Endothelial cell of umbilical vein (primary cell): ENCODE measurements at regions not wholly inside any gene's neighbourhood (a gene's known extent, or its start where the extent isn't known, plus 50 kb on each side); places are given as distances from the start of the nearest gene placed in this dataset.

Experiments
- BruUV-seq: library from RNA; stranded (reverse); fragments of 400-500 nt; replicated peaks from 2 replicates; lab custom pipeline; 2021; lab: Mats Ljungman, UMichigan
- CTCF ChIA-PET: fragments of 300-600, 350-600 bp; sonication (Branson Sonifier 250); formaldehyde crosslinking; loops from one replicate; lab custom pipeline; 2021; ENCODE audit warnings: antibody characterized with exemption, inconsistent platforms; lab: Charles Lee
- POLR2A ChIA-PET: fragments of 300-600, 350-600 bp; sonication (Branson Sonifier 250); formaldehyde crosslinking; loops from one replicate; lab custom pipeline; 2021; ENCODE audit warnings: antibody characterized with exemption, inconsistent platforms; lab: Charles Lee
- DNase-seq: peaks from one replicate; pipeline ENCODE4 v3.0.0-alpha.2; 2011; ENCODE audit warnings: low read depth, low spot score
- FAIRE-seq: peaks from 2 replicates; lab custom pipeline; 2011; peaks lifted over from hg19 to GRCh38; lab: Jason Lieb, UNC
- H2AFZ ChIP-seq: 2 replicates; pipeline ENCODE4 v1.6.0; 2012; ENCODE audit warnings: low read depth, low read length, control low read depth, inconsistent platforms
- H3K27ac ChIP-seq: 2 replicates; pipeline ENCODE4 v1.5.1; 2011; ENCODE audit warnings: low read depth, mild to moderate bottlenecking, control low read depth, low read length, moderate library complexity; ENCODE audit not compliant: insufficient read depth
- H3K27me3 ChIP-seq, 2 experiments: 2 replicates each; pipeline versions ENCODE4 v1.6.0 to v1.6.1; 2011; ENCODE audit warnings: low read length in 2 of 2, mixed read lengths in 1 of 2; ENCODE audit not compliant: control insufficient read depth in 2 of 2, insufficient read depth in 2 of 2
- H3K36me3 ChIP-seq, 2 experiments: 2 replicates in 1 of 2; 3 replicates in 1 of 2; pipeline ENCODE4 v1.5.1; 2011; ENCODE audit warnings: low read length in 2 of 2, mild to moderate bottlenecking in 1 of 2, moderate library complexity in 1 of 2; ENCODE audit not compliant: control insufficient read depth in 2 of 2, insufficient read depth in 2 of 2; ENCODE audit errors: extremely low read depth in 1 of 2
- H3K4me1 ChIP-seq: 3 replicates; pipeline ENCODE4 v1.5.1; 2011; ENCODE audit warnings: mild to moderate bottlenecking, low read length; ENCODE audit not compliant: control insufficient read depth, insufficient read depth; ENCODE audit errors: extremely low read depth
- H3K4me2 ChIP-seq: 2 replicates; pipeline ENCODE4 v1.6.1; 2011; ENCODE audit warnings: low read length, control low read depth, mixed read lengths; ENCODE audit not compliant: insufficient read depth
- H3K4me3 ChIP-seq, 3 experiments: fragments of 200-600 bp in 1 of 3; sonication (generic), shearing (Covaris generic) in 1 of 3; replicated peaks in 1 of 3; 2 replicates each; pipeline ENCODE4 v1.5.1; 2011 to 2016; ENCODE audit warnings: control low read depth in 3 of 3, low read length in 3 of 3, mild to moderate bottlenecking in 2 of 3, inconsistent platforms in 1 of 3, low read depth in 1 of 3, moderate library complexity in 1 of 3; ENCODE audit not compliant: insufficient read depth in 1 of 3
- H3K79me2 ChIP-seq: 2 replicates; pipeline ENCODE4 v1.6.0; 2012; ENCODE audit warnings: low read length, inconsistent platforms; ENCODE audit not compliant: control insufficient read depth, insufficient read depth
- H3K9ac ChIP-seq: replicated peaks from 2 replicates; pipeline ENCODE3; 2011; ENCODE audit warnings: low read length, control low read depth; ENCODE audit not compliant: insufficient read depth; ENCODE audit errors: extremely low read depth
- H3K9me1 ChIP-seq: replicated peaks from 3 replicates; pipeline ENCODE4 v1.6.0; 2011; ENCODE audit warnings: mild to moderate bottlenecking, low read length; ENCODE audit not compliant: control insufficient read depth, insufficient read depth; ENCODE audit errors: extremely low read depth
- H3K9me3 ChIP-seq: replicated peaks from 2 replicates; pipeline ENCODE4 v1.5.1; 2012; ENCODE audit warnings: low read length, inconsistent platforms; ENCODE audit not compliant: control insufficient read depth, insufficient read depth
- H4K20me1 ChIP-seq: replicated peaks from 2 replicates; pipeline ENCODE3; 2011; ENCODE audit warnings: mild to moderate bottlenecking, low read length; ENCODE audit not compliant: control insufficient read depth, insufficient read depth; ENCODE audit errors: extremely low read depth
- JUN ChIP-seq: IDR thresholded peaks from 2 replicates; pipeline ENCODE4 v1.6.1; 2011; ENCODE audit warnings: borderline replicate concordance, low read depth; ENCODE audit not compliant: insufficient read length, insufficient read depth
- MYC ChIP-seq: IDR thresholded peaks from one replicate; pipeline ENCODE4 v1.6.1; 2011; ENCODE audit warnings: mild to moderate bottlenecking, low read depth, low read length
- dilution Hi-C: fragments of 300-500 bp; cut with MboI; formaldehyde crosslinking; loops from one replicate; pipeline ENCODE4 v1.15.0; 2019; ENCODE audit warnings: low sequenced_read_pairs; ENCODE audit not compliant: extremely low pct_ligation_motif_present
- intact Hi-C: fragments of 100-400 bp; cut with micrococcal nuclease; formaldehyde crosslinking; loops from one replicate; pipeline ENCODE4 v1.10.0; 2022

DNA sequence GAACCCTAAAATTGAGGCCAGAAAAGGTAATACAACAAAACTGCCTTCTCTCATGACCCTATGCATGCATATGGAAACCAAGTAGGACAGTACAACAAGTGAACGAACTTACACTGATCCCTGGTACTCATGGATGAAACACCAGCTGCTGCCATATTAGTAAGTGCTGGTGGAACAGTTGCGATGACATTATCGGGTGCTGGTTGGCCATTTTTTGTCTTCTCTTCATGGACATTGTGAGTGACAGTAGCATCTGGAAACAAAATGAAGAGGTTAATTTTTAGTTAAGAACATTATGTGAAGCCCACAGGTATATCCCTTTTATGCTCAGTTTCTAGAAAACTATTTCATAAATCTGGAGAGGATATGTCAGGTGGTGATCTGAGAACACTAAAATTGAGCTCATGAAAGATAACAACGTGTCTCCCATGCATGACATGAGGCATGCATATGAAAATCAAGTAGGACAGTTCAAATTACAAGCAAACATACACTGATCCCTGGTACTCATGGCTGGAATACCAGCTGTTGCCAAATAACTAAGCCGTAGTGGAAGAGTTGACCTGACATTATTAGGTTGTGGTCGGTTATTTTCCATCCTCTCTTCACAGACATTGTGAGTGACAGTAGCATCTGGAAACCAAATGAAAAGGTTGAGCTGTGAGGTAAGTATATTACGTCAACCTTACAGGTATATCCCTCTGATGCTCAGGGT lies 74.2 kb upstream of the CT45A1 start:
- FAIRE-seq (no peak), DNase-seq (no peak)
- H3K27me3 ChIP-seq: no peaks in the 10 kb centered on the region
- H3K4me2 ChIP-seq: no peak overlapping the region
- H3K4me3 ChIP-seq: no peak overlapping the region
- no peak overlapping the region for H3K27ac ChIP-seq
- CTCF ChIA-PET: no interaction called here
- POLR2A ChIA-PET: no interaction called here
- no TSS peak for BruUV-seq
- TF ChIP-seq JUN: no peak
- H2AFZ ChIP-seq: no peak overlapping the region
- intact Hi-C loops (no loop called here), dilution Hi-C loops (no loop called here)
- H3K4me1 ChIP-seq: no peaks in the 10 kb centered on the region
- H3K9me3 ChIP-seq: no peaks in the 10 kb centered on the region
- no peaks in the 10 kb centered on the region for H3K9me1 ChIP-seq
- H4K20me1 ChIP-seq: no peaks in the 10 kb centered on the region
- no peak overlapping the region for H3K9ac ChIP-seq
- no peaks in the 10 kb centered on the region for H3K79me2 ChIP-seq
- H3K36me3 ChIP-seq: no peaks in the 10 kb centered on the region

DNA sequence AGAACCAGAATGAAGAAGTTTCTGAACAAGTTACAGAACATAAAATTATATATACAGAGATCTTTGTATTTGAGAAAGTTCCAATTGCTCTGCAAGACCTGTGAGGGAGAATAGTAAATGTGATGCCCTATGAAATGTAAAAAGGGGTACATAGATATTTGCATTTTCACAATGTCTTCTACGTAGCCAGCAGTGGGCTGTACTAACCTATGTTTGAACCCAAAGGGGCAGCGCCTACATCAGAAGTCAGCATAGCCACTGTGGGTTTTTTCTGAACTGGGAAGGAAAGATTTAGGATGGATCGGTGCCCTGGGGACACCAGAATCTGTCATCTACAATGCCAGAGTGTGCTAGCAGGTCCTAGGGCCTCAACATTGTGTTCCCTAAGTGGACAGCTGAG lies 69.5 kb upstream of the CT45A1 start:
- Histone ChIP-seq H2AFZ (no peak overlapping the region), H3K4me2 (no peak overlapping the region), H3K4me1 (no peaks in the 10 kb centered on the region), H3K9me1 (no peaks in the 10 kb centered on the region), H4K20me1 (no peaks in the 10 kb centered on the region), H3K27ac (no peak overlapping the region), H3K27me3 (no peaks in the 10 kb centered on the region), H3K9ac (no peak overlapping the region), H3K9me3 (no peaks in the 10 kb centered on the region), H3K36me3 (no peaks in the 10 kb centered on the region), H3K79me2 (no peaks in the 10 kb centered on the region), H3K4me3 (no peak overlapping the region)
- BruUV-seq: no TSS peak
- intact Hi-C loops (no loop called here), dilution Hi-C loops (no loop called here)
- DNase-seq (no peak), FAIRE-seq (no peak)
- ChIA-PET CTCF (no interaction called here), POLR2A (no interaction called here)
- no peak for TF ChIP-seq MYC
